ENCODE measurements at regions not wholly inside any gene's neighbourhood (a gene's known extent, or its start where the extent isn't known, plus 50 kb on each side); places are given as distances from the start of the nearest gene placed in this dataset.
A peak's percentile ranks its signal among the peaks of the same experiment; 100 is the strongest.

DNA sequence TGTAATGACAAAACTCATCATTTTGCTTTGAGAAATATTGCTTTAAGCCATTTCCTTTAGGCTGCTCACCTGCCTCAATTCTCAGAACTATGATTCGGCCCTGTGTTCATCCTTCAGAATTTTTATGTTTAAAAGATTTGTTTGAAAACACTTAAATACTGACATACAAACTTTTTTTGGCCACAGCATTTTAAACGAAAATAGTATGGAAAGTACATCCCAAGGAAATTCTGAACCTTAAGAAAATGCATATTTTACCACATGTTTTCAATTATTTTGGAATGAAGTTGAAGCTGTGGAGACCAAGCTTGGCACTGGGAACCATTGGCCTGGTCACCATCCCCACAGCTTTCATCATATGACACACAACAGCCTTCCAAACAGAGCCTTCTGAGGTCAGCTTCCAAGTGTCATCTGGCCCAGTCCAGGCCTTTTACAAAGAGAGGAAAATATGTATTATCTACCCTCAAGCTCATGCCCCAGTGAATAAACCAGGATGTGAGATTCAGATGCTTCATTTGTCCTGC lies 83.3 kb downstream of the SOD2 start:
- no peak for DNase-seq (ENCODE audit: low spot score)
- no peak overlapping the region for H3K27ac ChIP-seq (ENCODE audit: poor library complexity, severe bottlenecking)
- no peaks in the 10 kb centered on the region for H3K9me3 ChIP-seq (ENCODE audit: severe bottlenecking)
- no peak overlapping the region for H3K4me3 ChIP-seq (ENCODE audit: severe bottlenecking)
- ATAC-seq (ENCODE audit: low read depth), result no peak
- no peaks in the 10 kb centered on the region for H3K4me1 ChIP-seq (ENCODE audit: insufficient read depth, poor library complexity, severe bottlenecking)
- H3K36me3 ChIP-seq (ENCODE audit: low read depth), result no peaks in the 10 kb centered on the region
- no peaks in the 10 kb centered on the region for H3K27me3 ChIP-seq (ENCODE audit: insufficient read depth, poor library complexity, severe bottlenecking)
- TF ChIP-seq, protein P1, sequence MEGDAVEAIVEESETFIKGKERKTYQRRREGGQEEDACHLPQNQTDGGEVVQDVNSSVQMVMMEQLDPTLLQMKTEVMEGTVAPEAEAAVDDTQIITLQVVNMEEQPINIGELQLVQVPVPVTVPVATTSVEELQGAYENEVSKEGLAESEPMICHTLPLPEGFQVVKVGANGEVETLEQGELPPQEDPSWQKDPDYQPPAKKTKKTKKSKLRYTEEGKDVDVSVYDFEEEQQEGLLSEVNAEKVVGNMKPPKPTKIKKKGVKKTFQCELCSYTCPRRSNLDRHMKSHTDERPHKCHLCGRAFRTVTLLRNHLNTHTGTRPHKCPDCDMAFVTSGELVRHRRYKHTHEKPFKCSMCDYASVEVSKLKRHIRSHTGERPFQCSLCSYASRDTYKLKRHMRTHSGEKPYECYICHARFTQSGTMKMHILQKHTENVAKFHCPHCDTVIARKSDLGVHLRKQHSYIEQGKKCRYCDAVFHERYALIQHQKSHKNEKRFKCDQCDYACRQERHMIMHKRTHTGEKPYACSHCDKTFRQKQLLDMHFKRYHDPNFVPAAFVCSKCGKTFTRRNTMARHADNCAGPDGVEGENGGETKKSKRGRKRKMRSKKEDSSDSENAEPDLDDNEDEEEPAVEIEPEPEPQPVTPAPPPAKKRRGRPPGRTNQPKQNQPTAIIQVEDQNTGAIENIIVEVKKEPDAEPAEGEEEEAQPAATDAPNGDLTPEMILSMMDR (IDR thresholded peaks at IDR 0.05; ENCODE audit: poor library complexity, severe bottlenecking), result no peak

DNA sequence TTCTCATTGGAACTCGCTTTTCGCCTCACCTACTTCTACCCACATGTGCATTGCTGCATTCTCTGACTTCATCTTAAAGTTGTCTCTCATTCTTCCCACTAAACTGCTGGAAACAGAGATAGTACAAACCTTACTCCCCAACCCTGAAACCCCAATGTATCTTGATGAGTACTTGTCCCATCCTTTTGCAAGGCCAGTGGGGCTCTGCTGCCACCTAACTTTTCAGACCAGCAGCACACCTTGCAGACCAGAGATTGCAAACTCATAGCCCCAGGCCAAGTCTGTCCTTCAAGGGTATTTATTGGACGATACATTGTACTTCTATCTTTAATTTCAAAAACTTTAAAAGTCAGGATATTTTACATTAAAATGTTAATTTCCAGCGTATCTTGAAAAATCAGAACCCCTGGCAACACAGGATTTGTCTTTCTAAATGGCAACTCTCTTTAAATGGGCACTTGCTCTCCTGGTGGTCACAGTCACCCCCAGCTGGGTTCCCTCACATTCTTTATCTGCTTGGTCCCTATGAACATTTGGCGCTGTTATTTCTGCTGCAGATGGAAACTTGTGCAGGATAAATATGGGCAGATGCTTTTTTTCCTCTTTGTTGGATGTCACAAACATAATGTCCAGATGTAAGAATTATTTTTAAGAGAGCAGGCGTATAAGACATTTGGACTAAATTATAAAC lies 83.9 kb downstream of the SOD2 start:
- no peaks in the 10 kb centered on the region for H3K36me3 ChIP-seq (ENCODE audit: low read depth)
- DNase-seq (ENCODE audit: low spot score), result no peak
- H3K27ac ChIP-seq (ENCODE audit: poor library complexity, severe bottlenecking), result no peak overlapping the region
- no peaks in the 10 kb centered on the region for H3K27me3 ChIP-seq (ENCODE audit: insufficient read depth, poor library complexity, severe bottlenecking)
- H3K4me1 ChIP-seq (ENCODE audit: insufficient read depth, poor library complexity, severe bottlenecking), result no peaks in the 10 kb centered on the region
- TF ChIP-seq, protein P1 (IDR thresholded peaks at IDR 0.05; ENCODE audit: poor library complexity, severe bottlenecking), result peak; percentile 72
- H3K9me3 ChIP-seq (ENCODE audit: severe bottlenecking), result no peaks in the 10 kb centered on the region
- no peak overlapping the region for H3K4me3 ChIP-seq (ENCODE audit: severe bottlenecking)
- ATAC-seq (ENCODE audit: low read depth), result peak; percentile 65; the same call in 1 of the 3 replicates

DNA sequence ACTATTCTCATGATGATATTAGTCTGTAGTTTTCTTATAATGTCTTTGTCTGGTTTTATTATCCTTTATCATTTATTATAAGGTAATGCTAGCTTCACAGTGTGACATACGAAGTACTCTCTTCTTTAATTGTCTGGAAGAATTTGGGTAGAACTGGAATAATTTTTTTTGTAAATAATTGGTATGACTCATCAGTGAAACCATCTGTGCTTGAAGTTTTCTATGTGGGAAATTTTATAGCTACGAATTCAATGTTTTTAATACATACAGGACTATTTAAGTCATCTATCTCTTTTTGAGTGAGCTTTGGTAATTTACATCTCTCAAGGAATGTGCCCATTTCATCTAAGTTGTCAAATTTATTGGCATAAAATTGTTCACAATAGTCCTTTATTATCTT lies 86.3 kb downstream of the SOD2 start:
- Histone ChIP-seq H3K36me3 (ENCODE audit: low read depth) (no peaks in the 10 kb centered on the region), H3K27me3 (ENCODE audit: insufficient read depth, poor library complexity, severe bottlenecking) (peaks cover 4% of the 10 kb centered on the region), H3K27ac (ENCODE audit: poor library complexity, severe bottlenecking) (no peak overlapping the region), H3K4me3 (ENCODE audit: severe bottlenecking) (no peak overlapping the region), H3K9me3 (ENCODE audit: severe bottlenecking) (no peaks in the 10 kb centered on the region), H3K4me1 (ENCODE audit: insufficient read depth, poor library complexity, severe bottlenecking) (no peaks in the 10 kb centered on the region)
- TF ChIP-seq, protein P1 (IDR thresholded peaks at IDR 0.05; ENCODE audit: poor library complexity, severe bottlenecking), result no peak
- DNase-seq (ENCODE audit: low spot score), result no peak
- ATAC-seq (ENCODE audit: low read depth), result no peak

DNA sequence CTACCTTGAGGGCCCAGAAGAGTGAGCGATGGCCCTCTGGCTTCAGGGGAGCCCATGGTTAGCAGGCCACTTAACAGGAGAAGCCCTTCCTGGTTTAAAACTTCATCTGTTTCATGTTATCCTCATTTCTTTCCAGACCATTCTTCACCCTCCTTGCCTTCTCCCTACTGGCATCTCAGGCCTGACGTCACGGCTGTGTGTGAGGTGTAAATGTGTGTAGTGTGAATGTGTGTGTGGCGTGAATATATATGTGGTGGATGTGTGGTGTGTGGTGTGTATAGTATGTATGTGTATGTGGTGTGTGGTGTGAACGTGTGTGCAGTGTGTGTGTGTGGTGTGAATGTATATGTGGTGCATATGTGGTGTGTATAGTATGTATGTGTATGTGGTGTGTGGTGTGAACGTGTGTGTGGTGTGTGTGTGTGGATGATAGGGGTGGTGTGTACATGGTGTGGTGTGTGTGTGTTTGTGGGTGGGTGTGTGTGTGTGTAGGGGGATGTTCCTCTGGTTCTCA lies 88.5 kb downstream of the SOD2 start:
- TF ChIP-seq, protein P1 (IDR thresholded peaks at IDR 0.05; ENCODE audit: poor library complexity, severe bottlenecking), result no peak
- H3K27ac ChIP-seq (ENCODE audit: poor library complexity, severe bottlenecking), result no peak overlapping the region
- H3K36me3 ChIP-seq (ENCODE audit: low read depth), result no peaks in the 10 kb centered on the region
- H3K4me1 ChIP-seq (ENCODE audit: insufficient read depth, poor library complexity, severe bottlenecking), result no peaks in the 10 kb centered on the region
- ATAC-seq (ENCODE audit: low read depth) (no peak), DNase-seq (ENCODE audit: low spot score) (no peak)
- no peak overlapping the region for H3K4me3 ChIP-seq (ENCODE audit: severe bottlenecking)
- peaks cover 6% of the 10 kb centered on the region for H3K27me3 ChIP-seq (ENCODE audit: insufficient read depth, poor library complexity, severe bottlenecking)
- no peaks in the 10 kb centered on the region for H3K9me3 ChIP-seq (ENCODE audit: severe bottlenecking)
